Bronchial epithelial cell (primary cell): ENCODE measurements at regions not wholly inside any gene's neighbourhood (a gene's known extent, or its start where the extent isn't known, plus 50 kb on each side); places are given as distances from the start of the nearest gene placed in this dataset.
"Not testable (repeated sequence)": the region's sequence is repeated elsewhere in the genome, so short reads cannot be mapped to it uniquely, and the experiment has no call there.

Experiments used
- DNase-seq: peaks from one replicate; pipeline ENCODE4 v3.0.0-alpha.2; 2010; ENCODE audit warnings: low read depth
- FAIRE-seq: peaks from 2 replicates; lab custom pipeline; 2011; peaks lifted over from hg19 to GRCh38; lab: Jason Lieb, UNC
- H3K27me3 ChIP-seq: 2 replicates; pipeline ENCODE4 v1.5.1; 2011; ENCODE audit warnings: low read length; ENCODE audit not compliant: control insufficient read depth, insufficient read depth
- H3K36me3 ChIP-seq: 2 replicates; pipeline ENCODE4 v1.5.1; 2011; ENCODE audit warnings: low read length; ENCODE audit not compliant: control insufficient read depth, insufficient read depth
- H3K4me3 ChIP-seq: 2 replicates; pipeline ENCODE4 v1.5.1; 2011; ENCODE audit warnings: mild to moderate bottlenecking, low read depth, low read length, control low read depth
- CTCF ChIP-seq: IDR thresholded peaks from 2 replicates; pipeline ENCODE4 v1.5.1; 2011; ENCODE audit warnings: mild to moderate bottlenecking, moderate library complexity, low read length, control low read depth, inconsistent platforms; ENCODE audit not compliant: insufficient read depth, severe bottlenecking

GRCh38 chr4:3373468-3373867, 68.3 kb upstream of the HGFAC start:
- H3K4me3 ChIP-seq: no peak overlapping the region
- peak; percentile 40 for FAIRE-seq
- H3K36me3 ChIP-seq: no peaks in the 10 kb centered on the region
- peaks cover 11% of the 10 kb centered on the region for H3K27me3 ChIP-seq
- no peak for TF ChIP-seq CTCF
- DNase-seq: no peak

GRCh38 chr4:3374011-3374645, 67.6 kb upstream of the HGFAC start:
- no peaks in the 10 kb centered on the region for H3K36me3 ChIP-seq
- H3K4me3 ChIP-seq: no peak overlapping the region
- peaks cover 11% of the 10 kb centered on the region for H3K27me3 ChIP-seq
- no peak for FAIRE-seq
- TF ChIP-seq CTCF: no peak
- no peak for DNase-seq

GRCh38 chr4:3374667-3375066, 67.1 kb upstream of the HGFAC start:
- H3K4me3 ChIP-seq: no peak overlapping the region
- no peak for DNase-seq
- TF ChIP-seq CTCF: no peak
- H3K27me3 ChIP-seq: peaks cover 11% of the 10 kb centered on the region
- no peaks in the 10 kb centered on the region for H3K36me3 ChIP-seq
- FAIRE-seq: no peak

GRCh38 chr4:3375688-3376087, 66.1 kb upstream of the HGFAC start:
- DNase-seq (peak; percentile 75), FAIRE-seq (no peak)
- Histone ChIP-seq H3K27me3 (peaks cover 11% of the 10 kb centered on the region), H3K4me3 (no peak overlapping the region), H3K36me3 (no peaks in the 10 kb centered on the region)
- no peak for TF ChIP-seq CTCF

GRCh38 chr4:3376266-3376665, 65.5 kb upstream of the HGFAC start:
- FAIRE-seq (no peak), DNase-seq (no peak)
- no peaks in the 10 kb centered on the region for H3K36me3 ChIP-seq
- peaks cover 9% of the 10 kb centered on the region for H3K27me3 ChIP-seq
- TF ChIP-seq CTCF: no peak
- H3K4me3 ChIP-seq: no peak overlapping the region

- DNase-seq: no peak
- no peak for TF ChIP-seq CTCF
- Histone ChIP-seq H3K36me3 (no peaks in the 10 kb centered on the region), H3K4me3 (no peak overlapping the region), H3K27me3 (peaks cover 2% of the 10 kb centered on the region)
- FAIRE-seq: no peak
Observed at GRCh38 chr4:3377557-3377956, 64.2 kb upstream of the HGFAC start.

- not testable (repeated sequence) for H3K27me3 ChIP-seq, H3K36me3 ChIP-seq, H3K4me3 ChIP-seq, FAIRE-seq, DNase-seq
Observed at GRCh38 chr4:3380336-3380735, 61.4 kb upstream of the HGFAC start.

- FAIRE-seq, H3K36me3 ChIP-seq, DNase-seq, H3K4me3 ChIP-seq, H3K27me3 ChIP-seq: not testable (repeated sequence)
Observed at GRCh38 chr4:3381208-3381607, 60.6 kb upstream of the HGFAC start.
